Left colon (tissue), 2 donors: ENCODE measurements at regions not wholly inside any gene's neighbourhood (a gene's known extent, or its start where the extent isn't known, plus 50 kb on each side); places are given as distances from the start of the nearest gene placed in this dataset.

ENCODE experiments used
- ATAC-seq: fragments of 200-7000 bp; cut with Tn5 transposase; one replicate; pipeline ENCODE4 v1.9.1; 2020; ENCODE audit warnings: mild to moderate bottlenecking, moderate library complexity
- DNase-seq, 2 donors: peaks; one replicate each; pipeline ENCODE4 v3.0.0-alpha.2; 2020
- intact Hi-C, 2 donors: fragments of 100-400 bp; cut with DNase I in 1 of 2; cut with micrococcal nuclease in 1 of 2; formaldehyde crosslinking; loops; one replicate each; pipeline versions ENCODE4 v1.11.2 to v1.14.0; 2022; cut with DNase I, micrococcal nuclease
- donor health status: DM: no; HTN: no; CAD: no.
- donor health status: DM: yes; HTN: yes; CAD: no.

- no peak for DNase-seq
- intact Hi-C loops, result no loop called here
- no peak for ATAC-seq
Measured at GRCh38 chr5:10857338-10857733, 96.3 kb upstream of the DAP start.

- DNase-seq (peak in 1 of 2 donors; percentile 35), ATAC-seq (no peak)
- intact Hi-C loops, result no loop called here
Measured at GRCh38 chr5:10856683-10857337, 95.8 kb upstream of the DAP start.

GRCh38 chr5:10856071-10856470, 95.0 kb upstream of the DAP start:
- DNase-seq, result no peak
- no peak for ATAC-seq
- intact Hi-C loops, result no loop called here

GRCh38 chr5:10854506-10855277, 93.7 kb upstream of the DAP start:
- intact Hi-C loops, result no loop called here
- DNase-seq (peak in 1 of 2 donors; percentile 38), ATAC-seq (peak; percentile 72)

- DNase-seq (no peak), ATAC-seq (peak; percentile 57)
- intact Hi-C loops, result no loop called here
Measured at GRCh38 chr5:10853154-10853553, 92.1 kb upstream of the DAP start.

GRCh38 chr5:10849278-10849677, 88.2 kb upstream of the DAP start:
- DNase-seq, result no peak
- intact Hi-C loops, result no loop called here
- no peak for ATAC-seq

- no peak for DNase-seq
Measured at GRCh38 chr5:10844016-10844415, 83.0 kb upstream of the DAP start.

GRCh38 chr5:10842823-10843222, 81.8 kb upstream of the DAP start:
- intact Hi-C loops, result no loop called here
- ATAC-seq (no peak), DNase-seq (no peak)

More at GRCh38 chr5:10844016-10844415, 83.0 kb upstream of the DAP start:
- intact Hi-C loops, result no loop called here
- ATAC-seq, result no peak

- ATAC-seq (no peak), DNase-seq (no peak)
- intact Hi-C loops, result no loop called here
Measured at GRCh38 chr5:10839916-10840599, 79.0 kb upstream of the DAP start.

GRCh38 chr5:10839118-10839517, 78.1 kb upstream of the DAP start:
- intact Hi-C loops, result no loop called here
- no peak for ATAC-seq
- no peak for DNase-seq

GRCh38 chr5:10838038-10838437, 77.0 kb upstream of the DAP start:
- intact Hi-C loops, result no loop called here
- no peak for ATAC-seq
- no peak for DNase-seq

- DNase-seq, result no peak
- intact Hi-C loops, result no loop called here
- ATAC-seq, result no peak
Measured at GRCh38 chr5:10836986-10837385, 76.0 kb upstream of the DAP start.

- intact Hi-C loops, result no loop called here
- ATAC-seq (no peak), DNase-seq (no peak)
Measured at GRCh38 chr5:10834695-10835094, 73.7 kb upstream of the DAP start.

GRCh38 chr5:10832987-10833386, 72.0 kb upstream of the DAP start:
- ATAC-seq (no peak), DNase-seq (no peak)
- intact Hi-C loops, result no loop called here

- DNase-seq (no peak), ATAC-seq (no peak)
- intact Hi-C loops, result no loop called here
Measured at GRCh38 chr5:10832421-10832820, 71.4 kb upstream of the DAP start.

GRCh38 chr5:10831419-10831818, 70.4 kb upstream of the DAP start:
- ATAC-seq (no peak), DNase-seq (no peak)
- intact Hi-C loops, result no loop called here

- intact Hi-C loops, result no loop called here
Measured at GRCh38 chr5:10828241-10828640, 67.2 kb upstream of the DAP start.

GRCh38 chr5:10827571-10827970, 66.5 kb upstream of the DAP start:
- intact Hi-C loops, result no loop called here
- DNase-seq (no peak), ATAC-seq (no peak)

More at GRCh38 chr5:10828241-10828640, 67.2 kb upstream of the DAP start:
- DNase-seq (no peak), ATAC-seq (no peak)

GRCh38 chr5:10826971-10827370, 65.9 kb upstream of the DAP start:
- intact Hi-C loops, result no loop called here
- no peak for ATAC-seq
- DNase-seq, result no peak
